ENCODE measurements at regions not wholly inside any gene's neighbourhood (a gene's known extent, or its start where the extent isn't known, plus 50 kb on each side); places are given as distances from the start of the nearest gene placed in this dataset.

GRCh38 chr21:38938769-38939168, 133.0 kb downstream of the ETS2 start:
- DNase-seq (ENCODE audit: low spot score) = no peak
- no peak for ATAC-seq

GRCh38 chr21:38938343-38938742, 132.6 kb downstream of the ETS2 start:
- ATAC-seq = no peak
- no peak for DNase-seq (ENCODE audit: low spot score)

GRCh38 chr21:38937844-38938243, 132.1 kb downstream of the ETS2 start:
- DNase-seq (ENCODE audit: low spot score) (no peak), ATAC-seq (no peak)

GRCh38 chr21:38937286-38937790, 131.6 kb downstream of the ETS2 start:
- DNase-seq (ENCODE audit: low spot score) (no peak), ATAC-seq (no peak)

- ATAC-seq = no peak
- no peak for DNase-seq (ENCODE audit: low spot score)
Observed at GRCh38 chr21:38936240-38936639, 130.5 kb downstream of the ETS2 start.

GRCh38 chr21:38933731-38934130, 128.0 kb downstream of the ETS2 start:
- ATAC-seq (no peak), DNase-seq (ENCODE audit: low spot score) (no peak)

GRCh38 chr21:38931291-38931690, 125.6 kb downstream of the ETS2 start:
- ATAC-seq (no peak), DNase-seq (ENCODE audit: low spot score) (no peak)

GRCh38 chr21:38930853-38931252, 125.1 kb downstream of the ETS2 start:
- no peak for DNase-seq (ENCODE audit: low spot score)
- ATAC-seq = peak; percentile 51

GRCh38 chr21:38930066-38930465, 124.3 kb downstream of the ETS2 start:
- ATAC-seq (no peak), DNase-seq (ENCODE audit: low spot score) (no peak)

- ATAC-seq = no peak
- DNase-seq (ENCODE audit: low spot score) = no peak
Observed at GRCh38 chr21:38929652-38930051, 123.9 kb downstream of the ETS2 start.

GRCh38 chr21:38929142-38929541, 123.4 kb downstream of the ETS2 start:
- DNase-seq (ENCODE audit: low spot score) = no peak
- no peak for ATAC-seq

GRCh38 chr21:38927776-38928175, 122.0 kb downstream of the ETS2 start:
- DNase-seq (ENCODE audit: low spot score) (no peak), ATAC-seq (peak; percentile 41)

GRCh38 chr21:38925923-38926322, 120.2 kb downstream of the ETS2 start:
- ATAC-seq = peak; percentile 53
- no peak for DNase-seq (ENCODE audit: low spot score)

GRCh38 chr21:38925478-38925877, 119.7 kb downstream of the ETS2 start:
- ATAC-seq (no peak), DNase-seq (ENCODE audit: low spot score) (no peak)

- no peak for ATAC-seq
- no peak for DNase-seq (ENCODE audit: low spot score)
Observed at GRCh38 chr21:38924954-38925353, 119.2 kb downstream of the ETS2 start.

GRCh38 chr21:38923429-38923828, 117.7 kb downstream of the ETS2 start:
- ATAC-seq = no peak
- no peak for DNase-seq (ENCODE audit: low spot score)

GRCh38 chr21:38922474-38923235, 116.9 kb downstream of the ETS2 start:
- no peak for DNase-seq (ENCODE audit: low spot score)
- ATAC-seq = no peak

- DNase-seq (ENCODE audit: low spot score) = no peak
- no peak for ATAC-seq
Observed at GRCh38 chr21:38921511-38922251, 116.0 kb downstream of the ETS2 start.

GRCh38 chr21:38920631-38921398, 115.1 kb downstream of the ETS2 start:
- ATAC-seq (no peak), DNase-seq (ENCODE audit: low spot score) (no peak)

GRCh38 chr21:38918607-38919346, 113.0 kb downstream of the ETS2 start:
- ATAC-seq = no peak
- DNase-seq (ENCODE audit: low spot score) = peak; percentile 26

All from left lobe of liver (tissue), 2 donors.